OCI-LY1 (cell line): ENCODE measurements at regions not wholly inside any gene's neighbourhood (a gene's known extent, or its start where the extent isn't known, plus 50 kb on each side); places are given as distances from the start of the nearest gene placed in this dataset.

ENCODE experiments used
- H2AFZ ChIP-seq: fragments of 200-600 bp; sonication (generic), shearing (Covaris generic); 2 replicates; pipeline ENCODE4 v1.6.0; 2014; ENCODE audit warnings: antibody characterized with exemption, mild to moderate bottlenecking, low read length
- H3F3A ChIP-seq: fragments of 200-600 bp; sonication (generic), shearing (Covaris generic); 2 replicates; pipeline ENCODE4 v1.6.0; 2014; ENCODE audit warnings: mild to moderate bottlenecking, antibody characterized with exemption, low read length, moderate library complexity; ENCODE audit not compliant: insufficient read depth
- H3K27ac ChIP-seq: fragments of 200-600 bp; sonication (generic); 2 replicates; pipeline ENCODE4 v1.5.1; 2014; ENCODE audit warnings: low read length, mixed run types, mild to moderate bottlenecking, low read depth; ENCODE audit not compliant: poor library complexity, severe bottlenecking
- H3K27me3 ChIP-seq: fragments of 200-600 bp; sonication (generic); 2 replicates; pipeline ENCODE4 v1.6.0; 2014; ENCODE audit warnings: antibody characterized with exemption, mild to moderate bottlenecking, low read length, moderate library complexity; ENCODE audit not compliant: insufficient read depth
- H3K36me3 ChIP-seq: fragments of 200-600 bp; sonication (generic); 2 replicates; pipeline ENCODE4 v1.6.1; 2014; ENCODE audit warnings: mild to moderate bottlenecking, antibody characterized with exemption, low read length, moderate library complexity, mixed read lengths; ENCODE audit not compliant: insufficient read depth
- H3K4me1 ChIP-seq: fragments of 200-600 bp; sonication (generic); 2 replicates; pipeline ENCODE4 v1.5.1; 2014; ENCODE audit warnings: mild to moderate bottlenecking, low read length, moderate library complexity; ENCODE audit not compliant: insufficient read depth, severe bottlenecking
- H3K4me2 ChIP-seq: fragments of 200-600 bp; sonication (generic), shearing (Covaris generic); 2 replicates; pipeline ENCODE4 v1.6.1; 2014; ENCODE audit warnings: low read length
- H3K4me3 ChIP-seq: fragments of 200-600 bp; sonication (generic); 2 replicates; pipeline ENCODE4 v1.5.1; 2014; ENCODE audit warnings: low read length, low read depth, mild to moderate bottlenecking, mixed read lengths; ENCODE audit not compliant: poor library complexity, severe bottlenecking
- H3K79me2 ChIP-seq: fragments of 200-600 bp; shearing (Covaris generic); 2 replicates; pipeline ENCODE4 v1.6.1; 2016; ENCODE audit warnings: mixed run types, low read length, mixed read lengths; ENCODE audit not compliant: insufficient read depth
- H3K9ac ChIP-seq: fragments of 200-600 bp; sonication (generic), shearing (Covaris generic); 2 replicates; pipeline ENCODE4 v1.6.1; 2014; ENCODE audit warnings: mild to moderate bottlenecking, low read length, mixed read lengths
- H3K9me2 ChIP-seq: fragments of 200-600 bp; sonication (generic), shearing (Covaris generic); 2 replicates; pipeline ENCODE4 v1.6.1; 2014; ENCODE audit warnings: low read depth, mild to moderate bottlenecking, low read length, mixed read lengths
- H3K9me3 ChIP-seq: fragments of 200-600 bp; shearing (Covaris generic); 2 replicates; pipeline ENCODE4 v1.6.1; 2014; ENCODE audit warnings: low read length, mixed read lengths
- H4K20me1 ChIP-seq: fragments of 200-600 bp; sonication (generic), shearing (Covaris generic); 2 replicates; pipeline ENCODE4 v1.6.0; 2016; ENCODE audit warnings: mild to moderate bottlenecking, low read length; ENCODE audit not compliant: insufficient read depth
- EZH2 ChIP-seq: fragments of 200-600 bp; sonication (generic), shearing (Covaris generic); IDR thresholded peaks from 2 replicates; pipeline ENCODE4 v1.8.0; 2017; ENCODE audit warnings: borderline replicate concordance, mixed run types, mild to moderate bottlenecking, antibody characterized with exemption, low read length, moderate library complexity, mixed read lengths
- TF ChIP-seq, protein P1 (sequence below): fragments of 200-600 bp; sonication (generic), shearing (Covaris generic); IDR thresholded peaks from 2 replicates; pipeline ENCODE4 v1.5.1; 2017; ENCODE audit warnings: mild to moderate bottlenecking, antibody characterized with exemption, low read length, moderate library complexity, mixed read lengths

DNA sequence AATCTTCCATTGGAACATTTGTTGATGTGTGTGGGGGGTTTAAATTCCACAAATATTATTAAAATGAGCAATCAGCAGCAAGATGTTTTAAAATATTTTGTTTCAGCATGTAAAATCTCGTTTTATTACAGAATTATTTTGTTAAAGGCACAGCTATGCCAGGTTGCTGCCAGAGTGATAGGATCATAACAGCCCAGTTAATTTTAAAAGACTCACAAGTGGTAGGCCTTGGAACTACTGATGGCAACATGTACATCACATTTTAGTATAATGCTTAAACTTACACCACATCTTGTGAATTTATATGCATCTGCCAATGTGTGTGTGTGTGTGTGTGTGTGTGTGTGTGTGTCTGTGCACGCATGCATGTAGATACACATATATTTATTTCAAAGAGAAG is 97.8 kb upstream of the SPRY1 start:
- Histone ChIP-seq H3K27ac (peak overlapping the region; percentile 28), H3F3A (no peaks in the 10 kb centered on the region), H3K27me3 (no peaks in the 10 kb centered on the region), H3K9ac (no peak overlapping the region), H3K9me2 (no peaks in the 10 kb centered on the region), H3K9me3 (no peaks in the 10 kb centered on the region), H2AFZ (no peak overlapping the region), H3K79me2 (no peaks in the 10 kb centered on the region), H3K4me1 (peaks cover 18% of the 10 kb centered on the region), H3K4me2 (no peak overlapping the region), H3K4me3 (no peak overlapping the region), H4K20me1 (no peaks in the 10 kb centered on the region), H3K36me3 (0 out of 2 replicates have a peak, but pooled peaks cover 4% of the 10 kb centered on the region)
- TF ChIP-seq, protein P1, sequence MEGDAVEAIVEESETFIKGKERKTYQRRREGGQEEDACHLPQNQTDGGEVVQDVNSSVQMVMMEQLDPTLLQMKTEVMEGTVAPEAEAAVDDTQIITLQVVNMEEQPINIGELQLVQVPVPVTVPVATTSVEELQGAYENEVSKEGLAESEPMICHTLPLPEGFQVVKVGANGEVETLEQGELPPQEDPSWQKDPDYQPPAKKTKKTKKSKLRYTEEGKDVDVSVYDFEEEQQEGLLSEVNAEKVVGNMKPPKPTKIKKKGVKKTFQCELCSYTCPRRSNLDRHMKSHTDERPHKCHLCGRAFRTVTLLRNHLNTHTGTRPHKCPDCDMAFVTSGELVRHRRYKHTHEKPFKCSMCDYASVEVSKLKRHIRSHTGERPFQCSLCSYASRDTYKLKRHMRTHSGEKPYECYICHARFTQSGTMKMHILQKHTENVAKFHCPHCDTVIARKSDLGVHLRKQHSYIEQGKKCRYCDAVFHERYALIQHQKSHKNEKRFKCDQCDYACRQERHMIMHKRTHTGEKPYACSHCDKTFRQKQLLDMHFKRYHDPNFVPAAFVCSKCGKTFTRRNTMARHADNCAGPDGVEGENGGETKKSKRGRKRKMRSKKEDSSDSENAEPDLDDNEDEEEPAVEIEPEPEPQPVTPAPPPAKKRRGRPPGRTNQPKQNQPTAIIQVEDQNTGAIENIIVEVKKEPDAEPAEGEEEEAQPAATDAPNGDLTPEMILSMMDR = no peak
- TF ChIP-seq EZH2 = no peak

DNA sequence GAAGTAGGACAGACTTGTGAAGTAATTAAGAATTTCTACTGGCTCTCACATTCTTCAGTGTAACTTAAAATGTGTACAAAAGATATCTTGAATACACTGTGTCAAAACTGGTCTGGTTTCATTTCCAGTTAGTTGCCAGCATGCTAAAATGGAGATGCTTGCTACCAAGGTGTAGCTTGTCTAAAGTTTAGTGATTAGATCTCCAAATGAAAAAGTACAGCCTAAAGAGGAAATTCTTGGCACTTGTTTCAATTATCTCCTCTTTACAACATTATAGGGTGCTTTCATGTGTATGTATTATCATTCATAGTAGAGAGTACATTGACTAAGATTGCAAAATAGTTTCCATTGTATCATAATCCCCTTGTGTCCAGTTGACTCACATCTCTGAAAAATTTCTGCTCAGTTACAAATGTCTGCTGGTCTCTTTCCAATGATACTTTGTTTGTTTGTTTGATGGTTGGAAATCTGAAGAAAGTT is 97.3 kb upstream of the SPRY1 start:
- Histone ChIP-seq H3K27ac (peak overlapping the region; percentile 28), H3K4me3 (no peak overlapping the region)
- TF ChIP-seq, protein P1 = no peak
- TF ChIP-seq EZH2 = no peak

DNA sequence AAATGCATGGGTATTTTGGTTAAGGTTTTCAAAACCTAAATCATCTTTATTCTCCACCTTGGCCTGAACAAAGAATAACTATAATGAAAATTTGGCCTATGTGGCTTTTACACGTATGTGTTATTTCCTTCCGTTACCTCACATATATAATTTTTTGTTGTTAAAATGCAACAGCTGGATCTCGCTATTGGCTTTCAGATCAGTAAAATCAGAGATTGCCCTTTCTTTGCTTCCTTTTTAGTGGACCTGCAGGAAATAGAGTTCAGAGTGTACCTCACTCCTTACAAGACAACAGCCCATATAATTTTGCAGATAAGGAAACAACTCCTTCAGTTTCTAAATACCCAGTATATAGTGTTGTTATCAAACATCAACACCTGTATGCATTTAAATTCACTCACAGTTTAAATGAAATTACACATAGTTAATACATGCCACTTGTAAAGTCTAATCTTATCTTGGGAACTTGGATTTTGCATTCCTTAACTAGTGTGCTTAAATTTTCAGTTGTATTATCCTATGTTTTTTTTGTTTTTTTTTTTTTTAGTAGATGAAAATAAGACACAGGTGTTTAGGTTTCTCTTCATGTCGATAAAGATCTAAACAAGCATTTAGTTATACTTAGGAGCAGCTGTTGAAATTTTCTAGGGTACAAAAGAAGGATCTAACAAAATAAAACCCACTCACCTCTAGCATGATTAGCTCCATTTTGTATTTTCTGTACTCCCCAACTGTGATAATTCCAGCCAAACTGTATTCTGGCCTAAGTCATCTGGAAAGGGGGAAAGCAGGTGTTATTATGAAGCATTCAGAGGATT is 96.2 kb upstream of the SPRY1 start:
- H3F3A ChIP-seq = no peaks in the 10 kb centered on the region
- TF ChIP-seq, protein P1 = no peak
- TF ChIP-seq EZH2 = no peak
- H3K9me2 ChIP-seq = no peaks in the 10 kb centered on the region
- no peak overlapping the region for H3K4me2 ChIP-seq
- no peaks in the 10 kb centered on the region for H3K36me3 ChIP-seq
- no peaks in the 10 kb centered on the region for H4K20me1 ChIP-seq
- no peak overlapping the region for H3K4me3 ChIP-seq
- H3K9me3 ChIP-seq = no peaks in the 10 kb centered on the region
- no peak overlapping the region for H3K27ac ChIP-seq
- H2AFZ ChIP-seq = no peak overlapping the region
- H3K79me2 ChIP-seq = no peaks in the 10 kb centered on the region
- peaks cover 30% of the 10 kb centered on the region for H3K4me1 ChIP-seq
- no peak overlapping the region for H3K9ac ChIP-seq
- no peaks in the 10 kb centered on the region for H3K27me3 ChIP-seq

More for the DNA sequence above, 97.3 kb upstream of the SPRY1 start:
- H3F3A ChIP-seq = no peaks in the 10 kb centered on the region
- no peak overlapping the region for H3K4me2 ChIP-seq
- H3K4me1 ChIP-seq = peaks cover 23% of the 10 kb centered on the region
- no peaks in the 10 kb centered on the region for H4K20me1 ChIP-seq
- no peaks in the 10 kb centered on the region for H3K27me3 ChIP-seq
- H3K9ac ChIP-seq = no peak overlapping the region
- H2AFZ ChIP-seq = no peak overlapping the region
- H3K79me2 ChIP-seq = no peaks in the 10 kb centered on the region
- H3K9me3 ChIP-seq = no peaks in the 10 kb centered on the region
- H3K9me2 ChIP-seq = no peaks in the 10 kb centered on the region
- 0 out of 2 replicates have a peak, but pooled peaks cover 4% of the 10 kb centered on the region for H3K36me3 ChIP-seq
